ENCODE measurements at regions not wholly inside any gene's neighbourhood (a gene's known extent, or its start where the extent isn't known, plus 50 kb on each side); places are given as distances from the start of the nearest gene placed in this dataset.

DNA sequence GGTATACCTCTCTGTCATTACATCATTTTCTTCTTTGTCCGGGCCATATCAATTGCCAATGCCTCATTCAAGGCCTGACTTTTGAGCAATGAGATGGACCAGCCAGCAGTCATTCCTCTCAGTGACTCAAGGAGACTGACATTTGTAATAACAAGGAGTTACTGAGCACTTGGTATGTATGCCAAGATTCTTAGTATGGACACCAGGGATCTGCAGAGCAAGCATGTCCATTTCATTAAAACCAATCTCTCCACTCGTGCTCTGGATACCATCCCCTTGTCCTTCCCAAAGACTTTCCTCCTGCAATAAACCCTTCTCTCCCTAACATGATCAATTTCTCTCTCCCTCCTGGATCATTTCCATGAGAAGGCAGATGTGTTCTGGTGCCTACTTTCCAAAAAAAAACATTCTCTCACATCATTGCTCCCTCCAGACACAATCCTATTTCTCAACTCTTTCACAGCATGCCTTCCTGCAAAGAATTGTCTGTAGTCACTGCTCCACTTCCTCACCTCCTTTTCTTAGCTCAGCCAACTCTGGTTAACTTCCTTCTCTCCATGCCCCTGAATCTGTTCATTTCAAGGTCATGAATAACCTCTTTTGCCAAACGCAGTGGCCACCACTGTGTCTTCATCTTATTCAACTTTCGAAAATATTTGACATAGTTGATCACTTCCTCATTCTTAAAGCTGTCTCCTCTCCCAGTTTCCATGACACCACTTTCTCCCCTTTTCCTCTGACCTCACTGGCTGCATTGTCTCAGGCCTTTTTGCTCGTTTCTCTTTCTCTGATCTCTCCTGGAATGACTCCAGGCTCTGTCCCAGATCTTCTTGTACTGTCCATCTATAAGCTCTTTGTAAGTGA, 102.8 kb upstream of the CYP1B1 start:
- no peak for TF ChIP-seq CTCF (IDR thresholded peaks at IDR 0.05; ENCODE audit: poor library complexity)
- no peak for TF ChIP-seq EZH2phosphoT487 (IDR thresholded peaks at IDR 0.05; ENCODE audit: low read depth, severe bottlenecking, unreplicated experiment)
- no peak for TF ChIP-seq EZH2 (IDR thresholded peaks at IDR 0.05; ENCODE audit: borderline replicate concordance)
